HCT116 (cell line): ENCODE measurements at regions not wholly inside any gene's neighbourhood (a gene's known extent, or its start where the extent isn't known, plus 50 kb on each side); places are given as distances from the start of the nearest gene placed in this dataset.

ENCODE experiments used
- ATAC-seq: fragments of 200-7000 bp; cut with Tn5 transposase; 2 replicates; pipeline ENCODE4 v1.9.1; 2020; ENCODE audit warnings: mild to moderate bottlenecking, moderate library complexity
- BruUV-seq: library from RNA; stranded (reverse); fragments of 400-500 nt; replicated peaks from 2 replicates; lab custom pipeline; 2021; lab: Mats Ljungman, UMichigan
- CTCF ChIA-PET: fragments of 300-600 bp; sonication (Branson Sonifier 250); formaldehyde crosslinking; loops from one replicate; lab custom pipeline; 2021; ENCODE audit warnings: antibody characterized with exemption; lab: Charles Lee
- POLR2A ChIA-PET: fragments of 300-600, 350-600 bp; sonication (Branson Sonifier 250); formaldehyde crosslinking; loops from one replicate; lab custom pipeline; 2021; ENCODE audit warnings: antibody characterized with exemption; lab: Charles Lee
- RAD21 ChIA-PET, 2 experiments: fragments of 300-600 bp; sonication (Branson Sonifier 250); formaldehyde crosslinking; loops; one replicate each; lab custom pipeline; 2023; ENCODE audit warnings: low total read pairs in 2 of 2; ENCODE audit not compliant: uncharacterized antibody in 2 of 2, unreplicated experiment in 2 of 2, low non-redundant PET in 1 of 2; lab: Charles Lee
- DNase-seq: peaks from one replicate; pipeline ENCODE4 v3.0.0-alpha.2; 2010; ENCODE audit warnings: low read depth, low spot score
- H2AFZ ChIP-seq: fragments of 200-600 bp; shearing (Covaris generic), sonication (generic); 2 replicates; pipeline ENCODE4 v1.6.1; 2017; ENCODE audit warnings: low read depth, mixed run types, mixed read lengths, antibody characterized with exemption, low read length; ENCODE audit not compliant: poor library complexity, severe bottlenecking
- H3K27ac ChIP-seq: 2 replicates; pipeline ENCODE4 v1.5.1; 2012; ENCODE audit warnings: low read depth, low read length
- H3K27me3 ChIP-seq: fragments of 200-600 bp; sonication (generic); 2 replicates; pipeline ENCODE4 v1.6.1; 2016; ENCODE audit warnings: mixed run types, low read length, mixed read lengths; ENCODE audit not compliant: insufficient read depth
- H3K36me3 ChIP-seq, 2 experiments: fragments of 200-500 bp in 1 of 2; fragments of 200-600 bp in 1 of 2; sonication (Bioruptor generic) in 1 of 2; sonication (generic) in 1 of 2; 2 replicates each; pipeline versions ENCODE4 v1.5.1 to v1.6.1; 2014 to 2016; ENCODE audit warnings: low read length in 2 of 2, inconsistent platforms in 1 of 2, mixed read lengths in 1 of 2, mixed run types in 1 of 2; ENCODE audit not compliant: insufficient read depth in 2 of 2, control insufficient read depth in 1 of 2
- H3K4me1 ChIP-seq, 2 experiments: fragments of 200-600 bp in 1 of 2; sonication (generic) in 1 of 2; 2 replicates each; pipeline versions ENCODE4 v1.5.1 to v1.6.1; 2012 to 2017; ENCODE audit warnings: low read length in 2 of 2, inconsistent platforms in 1 of 2, mild to moderate bottlenecking in 1 of 2, mixed read lengths in 1 of 2, mixed run types in 1 of 2, moderate library complexity in 1 of 2; ENCODE audit not compliant: insufficient read depth in 2 of 2, control insufficient read depth in 1 of 2
- H3K4me2 ChIP-seq: fragments of 200-600 bp; sonication (generic); 2 replicates; pipeline ENCODE4 v1.6.1; 2017; ENCODE audit warnings: mixed run types, low read length, mixed read lengths
- H3K4me3 ChIP-seq, 2 experiments: fragments of 200-600 bp in 1 of 2; sonication (generic) in 1 of 2; replicated peaks in 1 of 2; 2 replicates each; pipeline ENCODE4 v1.5.1; 2011 to 2016; ENCODE audit warnings: low read length in 2 of 2, control low read depth in 1 of 2, low read depth in 1 of 2, mild to moderate bottlenecking in 1 of 2, mixed read lengths in 1 of 2, mixed run types in 1 of 2
- H3K79me2 ChIP-seq: fragments of 200-600 bp; sonication (generic); 2 replicates; pipeline ENCODE4 v1.6.1; 2017; ENCODE audit warnings: mild to moderate bottlenecking, mixed run types, low read length, moderate library complexity, mixed read lengths; ENCODE audit not compliant: insufficient read depth
- H3K9ac ChIP-seq: fragments of 200-600 bp; sonication (generic); 2 replicates; pipeline ENCODE4 v1.6.1; 2016; ENCODE audit warnings: low read length, mixed read lengths
- H3K9me2 ChIP-seq: fragments of 200-600 bp; sonication (generic), shearing (Covaris generic); 2 replicates; pipeline ENCODE4 v1.6.1; 2017; ENCODE audit warnings: mixed run types, mild to moderate bottlenecking, moderate library complexity; ENCODE audit not compliant: insufficient read depth
- H3K9me3 ChIP-seq, 2 experiments: fragments of 200-500 bp in 1 of 2; fragments of 200-600 bp in 1 of 2; sonication (Bioruptor generic) in 1 of 2; sonication (generic) in 1 of 2; 2 replicates each; pipeline ENCODE4 v1.6.1; 2014 to 2017; ENCODE audit warnings: low read length in 2 of 2, mixed read lengths in 2 of 2, inconsistent platforms in 1 of 2, low read depth in 1 of 2, mild to moderate bottlenecking in 1 of 2, mixed run types in 1 of 2, moderate library complexity in 1 of 2; ENCODE audit not compliant: control insufficient read depth in 1 of 2, insufficient read depth in 1 of 2
- H4K20me1 ChIP-seq: fragments of 200-600 bp; sonication (generic), shearing (Covaris generic); 2 replicates; pipeline ENCODE4 v1.6.1; 2017; ENCODE audit warnings: mixed run types, mild to moderate bottlenecking, moderate library complexity; ENCODE audit not compliant: insufficient read depth
- CEBPB ChIP-seq: IDR thresholded peaks from 2 replicates; pipeline ENCODE4 v1.6.1; 2012; ENCODE audit warnings: low read depth
- ELF1 ChIP-seq: IDR thresholded peaks from 2 replicates; pipeline ENCODE4 v1.6.1; 2012; ENCODE audit warnings: low read depth, borderline replicate concordance
- EZH2phosphoT487 ChIP-seq: fragments of 200-600 bp; IDR thresholded peaks from 2 replicates; pipeline ENCODE4 v1.6.1; 2018; ENCODE audit warnings: antibody characterized with exemption, borderline replicate concordance
- FOSL1 ChIP-seq: IDR thresholded peaks from 2 replicates; pipeline ENCODE4 v1.6.1; 2012; ENCODE audit warnings: low read depth
- TCF7L2 ChIP-seq: IDR thresholded peaks from 2 replicates; pipeline ENCODE4 v1.7.0; 2011; ENCODE audit warnings: borderline replicate concordance, inconsistent platforms; ENCODE audit not compliant: insufficient read depth, insufficient read length; ENCODE audit errors: extremely low read depth
- intact Hi-C: fragments of 100-400 bp; cut with micrococcal nuclease; formaldehyde crosslinking; loops from 2 replicates; pipeline ENCODE4 v1.10.0; 2022
- TF ChIP-seq, protein P1 (sequence below): IDR thresholded peaks from 2 replicates; pipeline ENCODE4 v1.6.1; 2012; ENCODE audit warnings: low read depth
- TF ChIP-seq, protein P2 (sequence below), 3 experiments: fragments of 200-600 bp in 1 of 3; sonication (generic) in 1 of 3; IDR thresholded peaks in 2 of 3; conservative IDR thresholded peaks in 1 of 3; 2 replicates each; pipeline ENCODE4 v1.5.1; 2012 to 2017; ENCODE audit warnings: low read depth in 2 of 3, low read length in 2 of 3, antibody characterized with exemption in 1 of 3, borderline replicate concordance in 1 of 3, control low read depth in 1 of 3, mild to moderate bottlenecking in 1 of 3, mixed read lengths in 1 of 3, mixed run types in 1 of 3, moderate library complexity in 1 of 3; ENCODE audit not compliant: insufficient read depth in 1 of 3

DNA sequence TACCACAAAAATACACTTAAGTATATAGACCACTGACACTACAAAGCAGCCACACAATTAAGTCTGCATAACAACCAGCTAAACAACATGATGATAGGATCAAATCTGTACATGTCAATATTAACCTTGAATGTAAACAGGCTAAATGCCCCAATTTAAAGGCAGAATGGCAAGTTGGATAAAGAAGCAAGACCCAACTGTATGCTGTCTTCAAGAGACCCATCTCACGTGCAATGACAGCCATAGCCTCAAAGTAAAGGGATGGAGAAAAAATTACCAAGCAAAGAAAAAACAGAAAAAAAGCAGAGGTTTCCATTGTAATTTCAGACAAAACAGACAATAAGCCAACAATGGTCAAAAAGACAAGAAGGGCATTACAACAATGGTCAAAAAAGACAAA, 77.3 kb upstream of the APC start:
- H3K4me2 ChIP-seq = no peak overlapping the region
- no TSS peak for BruUV-seq
- H3K4me1 ChIP-seq = no peaks in the 10 kb centered on the region
- no peaks in the 10 kb centered on the region for H3K9me3 ChIP-seq
- no peak overlapping the region for H2AFZ ChIP-seq
- POLR2A ChIA-PET = no interaction called here
- TF ChIP-seq CEBPB (no peak), TCF7L2 (no peak)
- TF ChIP-seq, protein P1, sequence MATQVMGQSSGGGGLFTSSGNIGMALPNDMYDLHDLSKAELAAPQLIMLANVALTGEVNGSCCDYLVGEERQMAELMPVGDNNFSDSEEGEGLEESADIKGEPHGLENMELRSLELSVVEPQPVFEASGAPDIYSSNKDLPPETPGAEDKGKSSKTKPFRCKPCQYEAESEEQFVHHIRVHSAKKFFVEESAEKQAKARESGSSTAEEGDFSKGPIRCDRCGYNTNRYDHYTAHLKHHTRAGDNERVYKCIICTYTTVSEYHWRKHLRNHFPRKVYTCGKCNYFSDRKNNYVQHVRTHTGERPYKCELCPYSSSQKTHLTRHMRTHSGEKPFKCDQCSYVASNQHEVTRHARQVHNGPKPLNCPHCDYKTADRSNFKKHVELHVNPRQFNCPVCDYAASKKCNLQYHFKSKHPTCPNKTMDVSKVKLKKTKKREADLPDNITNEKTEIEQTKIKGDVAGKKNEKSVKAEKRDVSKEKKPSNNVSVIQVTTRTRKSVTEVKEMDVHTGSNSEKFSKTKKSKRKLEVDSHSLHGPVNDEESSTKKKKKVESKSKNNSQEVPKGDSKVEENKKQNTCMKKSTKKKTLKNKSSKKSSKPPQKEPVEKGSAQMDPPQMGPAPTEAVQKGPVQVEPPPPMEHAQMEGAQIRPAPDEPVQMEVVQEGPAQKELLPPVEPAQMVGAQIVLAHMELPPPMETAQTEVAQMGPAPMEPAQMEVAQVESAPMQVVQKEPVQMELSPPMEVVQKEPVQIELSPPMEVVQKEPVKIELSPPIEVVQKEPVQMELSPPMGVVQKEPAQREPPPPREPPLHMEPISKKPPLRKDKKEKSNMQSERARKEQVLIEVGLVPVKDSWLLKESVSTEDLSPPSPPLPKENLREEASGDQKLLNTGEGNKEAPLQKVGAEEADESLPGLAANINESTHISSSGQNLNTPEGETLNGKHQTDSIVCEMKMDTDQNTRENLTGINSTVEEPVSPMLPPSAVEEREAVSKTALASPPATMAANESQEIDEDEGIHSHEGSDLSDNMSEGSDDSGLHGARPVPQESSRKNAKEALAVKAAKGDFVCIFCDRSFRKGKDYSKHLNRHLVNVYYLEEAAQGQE = no peak
- ATAC-seq (no peak), DNase-seq (no peak)
- CTCF ChIA-PET = no interaction called here
- intact Hi-C loops = no loop called here
- H3K36me3 ChIP-seq = no peaks in the 10 kb centered on the region
- RAD21 ChIA-PET = no interaction called here
- no peaks in the 10 kb centered on the region for H3K79me2 ChIP-seq
- H3K27ac ChIP-seq = no peak overlapping the region
- H3K9me2 ChIP-seq = no peaks in the 10 kb centered on the region
- no peaks in the 10 kb centered on the region for H4K20me1 ChIP-seq
- H3K27me3 ChIP-seq = no peaks in the 10 kb centered on the region
- H3K4me3 ChIP-seq = no peak overlapping the region
- H3K9ac ChIP-seq = no peak overlapping the region

DNA sequence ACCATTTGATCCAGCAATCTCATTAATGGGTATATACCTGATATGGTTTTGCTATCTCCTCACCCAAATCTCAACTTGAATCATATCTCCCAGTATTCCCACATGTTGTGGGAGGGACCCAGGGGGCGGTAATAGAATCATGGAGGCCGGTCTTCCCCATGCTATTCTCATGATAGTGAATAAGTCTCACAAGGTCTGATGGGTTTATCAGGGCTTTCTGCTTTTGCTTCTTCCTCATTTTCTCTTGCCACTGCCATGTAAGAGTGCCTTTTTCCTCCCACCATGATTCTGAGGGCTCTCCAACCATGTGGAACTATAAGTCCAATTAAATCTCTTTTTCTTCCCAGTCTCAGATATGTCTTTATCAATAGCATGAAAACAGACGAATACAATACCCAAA, 74.5 kb upstream of the APC start:
- Histone ChIP-seq H3K4me2 (no peak overlapping the region), H3K36me3 (no peaks in the 10 kb centered on the region), H3K27me3 (no peaks in the 10 kb centered on the region), H2AFZ (no peak overlapping the region), H3K27ac (no peak overlapping the region), H4K20me1 (no peaks in the 10 kb centered on the region), H3K4me3 (no peak overlapping the region), H3K9me3 (no peaks in the 10 kb centered on the region), H3K9me2 (no peaks in the 10 kb centered on the region), H3K79me2 (no peaks in the 10 kb centered on the region), H3K9ac (no peak overlapping the region), H3K4me1 (no peaks in the 10 kb centered on the region)
- RAD21 ChIA-PET = no interaction called here
- no peak for DNase-seq
- no peak for ATAC-seq
- TF ChIP-seq ELF1 (no peak), FOSL1 (no peak), EZH2phosphoT487 (no peak)
- TF ChIP-seq, protein P2, sequence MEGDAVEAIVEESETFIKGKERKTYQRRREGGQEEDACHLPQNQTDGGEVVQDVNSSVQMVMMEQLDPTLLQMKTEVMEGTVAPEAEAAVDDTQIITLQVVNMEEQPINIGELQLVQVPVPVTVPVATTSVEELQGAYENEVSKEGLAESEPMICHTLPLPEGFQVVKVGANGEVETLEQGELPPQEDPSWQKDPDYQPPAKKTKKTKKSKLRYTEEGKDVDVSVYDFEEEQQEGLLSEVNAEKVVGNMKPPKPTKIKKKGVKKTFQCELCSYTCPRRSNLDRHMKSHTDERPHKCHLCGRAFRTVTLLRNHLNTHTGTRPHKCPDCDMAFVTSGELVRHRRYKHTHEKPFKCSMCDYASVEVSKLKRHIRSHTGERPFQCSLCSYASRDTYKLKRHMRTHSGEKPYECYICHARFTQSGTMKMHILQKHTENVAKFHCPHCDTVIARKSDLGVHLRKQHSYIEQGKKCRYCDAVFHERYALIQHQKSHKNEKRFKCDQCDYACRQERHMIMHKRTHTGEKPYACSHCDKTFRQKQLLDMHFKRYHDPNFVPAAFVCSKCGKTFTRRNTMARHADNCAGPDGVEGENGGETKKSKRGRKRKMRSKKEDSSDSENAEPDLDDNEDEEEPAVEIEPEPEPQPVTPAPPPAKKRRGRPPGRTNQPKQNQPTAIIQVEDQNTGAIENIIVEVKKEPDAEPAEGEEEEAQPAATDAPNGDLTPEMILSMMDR (IDR thresholded peaks at IDR 0.05 in 2 of 3, conservative IDR thresholded peaks at IDR 0.05 in 1 of 3; ENCODE audit: borderline replicate concordance in 1 of 3, insufficient read depth in 1 of 3, low read depth in 2 of 3, low read length in 2 of 3) = no peak
- CTCF ChIA-PET = no interaction called here
- POLR2A ChIA-PET = no interaction called here
- intact Hi-C loops = no loop called here
- no TSS peak for BruUV-seq
